K562 (cell line): ENCODE measurements at regions not wholly inside any gene's neighbourhood (a gene's known extent, or its start where the extent isn't known, plus 50 kb on each side); places are given as distances from the start of the nearest gene placed in this dataset.

Experiments used
- ARNT ChIP-seq, 2 experiments: fragments of 450-650 bp; IDR thresholded peaks; 2 replicates each; pipeline ENCODE4 v1.6.1; 2016; ENCODE audit warnings: mild to moderate bottlenecking in 1 of 2
- CBX3 ChIP-seq, 2 experiments: IDR thresholded peaks; 1 replicate in 1 of 2; 2 replicates in 1 of 2; pipeline ENCODE4 v1.6.1; 2012; ENCODE audit warnings: inconsistent platforms in 2 of 2, low read length in 2 of 2, borderline replicate concordance in 1 of 2, control low read depth in 1 of 2
- CCAR2 ChIP-seq: fragments of 200-400 bp; formaldehyde crosslinking; IDR thresholded peaks from 2 replicates; pipeline ENCODE4 v1.6.1; 2017; ENCODE audit warnings: mild to moderate bottlenecking, low read depth, low read length
- CTCF ChIP-seq, 3 experiments: IDR thresholded peaks in 2 of 3; conservative IDR thresholded peaks in 1 of 3; 2 replicates each; pipeline ENCODE4 v1.5.1; 2011 to 2012; ENCODE audit warnings: low read length in 3 of 3, mild to moderate bottlenecking in 3 of 3, control low read depth in 2 of 3, improper control_type of control experiment in 1 of 3, inconsistent platforms in 1 of 3, low read depth in 1 of 3, mixed read lengths in 1 of 3, moderate library complexity in 1 of 3; ENCODE audit not compliant: insufficient read depth in 2 of 3
- MAZ ChIP-seq, 2 experiments: fragments of 450-650 bp in 1 of 2; sonication (generic) in 1 of 2; formaldehyde crosslinking; IDR thresholded peaks in 1 of 2; conservative IDR thresholded peaks in 1 of 2; 2 replicates each; pipeline versions ENCODE4 v1.4.0 to v1.5.0; 2020; ENCODE audit warnings: mild to moderate bottlenecking in 1 of 2, missing genetic modification reagents in 1 of 2
- NFE2L1 ChIP-seq: fragments of 450-650 bp; IDR thresholded peaks from 2 replicates; pipeline ENCODE4 v1.6.1; 2016; ENCODE audit warnings: missing genetic modification characterization, low read depth, mild to moderate bottlenecking, missing compliant biosample characterization, moderate library complexity, borderline replicate concordance
- NFXL1 ChIP-seq: fragments of 450-650 bp; formaldehyde crosslinking; IDR thresholded peaks from 2 replicates; pipeline ENCODE4 v1.4.0; 2021; ENCODE audit warnings: mild to moderate bottlenecking
- POLR2G ChIP-seq: fragments of 200-400 bp; formaldehyde crosslinking; IDR thresholded peaks from 2 replicates; pipeline ENCODE4 v1.6.1; 2017; ENCODE audit warnings: low read depth, mild to moderate bottlenecking, antibody characterized with exemption, low read length, moderate library complexity
- RBM14 ChIP-seq: fragments of 200-400 bp; formaldehyde crosslinking; IDR thresholded peaks from 2 replicates; pipeline ENCODE4 v1.6.1; 2018; ENCODE audit warnings: low read depth, mild to moderate bottlenecking, low read length, moderate library complexity, borderline replicate concordance; ENCODE audit not compliant: insufficient read depth
- SP1 ChIP-seq: sonication (generic); formaldehyde crosslinking; IDR thresholded peaks from 2 replicates; pipeline ENCODE4 v1.8.1; 2022; ENCODE audit warnings: mild to moderate bottlenecking, missing genetic modification reagents
- SREBF2 ChIP-seq: sonication (generic); formaldehyde crosslinking; IDR thresholded peaks from 2 replicates; pipeline ENCODE4 v1.4.0; 2020; ENCODE audit warnings: mild to moderate bottlenecking, missing genetic modification reagents
- TCF7L2 ChIP-seq: fragments of 150-350 bp; IDR thresholded peaks from 2 replicates; pipeline ENCODE4 v1.6.1; 2016; ENCODE audit warnings: low read depth, mild to moderate bottlenecking, low read length, moderate library complexity

DNA sequence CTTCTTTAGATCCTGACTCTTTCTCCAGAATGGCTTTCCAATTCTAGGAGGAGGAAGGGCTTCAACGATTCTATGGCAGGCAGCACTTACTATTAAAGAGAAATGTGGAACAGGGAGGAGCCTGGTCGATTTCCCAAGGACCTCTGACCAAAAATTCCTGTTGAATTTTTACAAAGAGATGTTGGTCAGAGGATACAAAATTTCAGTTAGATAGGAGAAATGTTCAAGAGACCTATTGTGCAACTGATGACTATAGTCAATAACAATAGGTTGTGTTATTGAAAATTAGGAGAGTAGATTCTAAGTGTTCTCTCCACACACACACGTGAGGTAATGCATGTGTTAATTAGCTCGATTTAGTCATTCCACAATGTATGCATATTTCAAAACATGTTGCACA, 130.1 kb upstream of the TNFAIP3 start:
- TF ChIP-seq ARNT (IDR thresholded peaks at IDR 0.05) (no peak), CBX3 (IDR thresholded peaks at IDR 0.05; ENCODE audit: borderline replicate concordance in 1 of 2, low read length in 2 of 2) (no peak), NFE2L1 (no peak), NFXL1 (CRISPR knock-in tag) (no peak), CTCF (IDR thresholded peaks at IDR 0.05 in 2 of 3, conservative IDR thresholded peaks at IDR 0.05 in 1 of 3; ENCODE audit: insufficient read depth in 2 of 3, low read depth in 1 of 3, low read length in 3 of 3) (no peak), RBM14 (no peak), CCAR2 (no peak), SP1 (no peak), MAZ (CRISPR knock-in tag; conservative IDR thresholded peaks at IDR 0.05 in 1 of 2, IDR thresholded peaks at IDR 0.05 in 1 of 2) (no peak), TCF7L2 (no peak), SREBF2 (CRISPR knock-in tag) (no peak), POLR2G (no peak)
